D341Med (cell line): ENCODE measurements at regions not wholly inside any gene's neighbourhood (a gene's known extent, or its start where the extent isn't known, plus 50 kb on each side); places are given as distances from the start of the nearest gene placed in this dataset.

Experiments used
- DNase-seq: peaks from one replicate; pipeline ENCODE4 v3.0.0; 2012; ENCODE audit warnings: low spot score

DNA sequence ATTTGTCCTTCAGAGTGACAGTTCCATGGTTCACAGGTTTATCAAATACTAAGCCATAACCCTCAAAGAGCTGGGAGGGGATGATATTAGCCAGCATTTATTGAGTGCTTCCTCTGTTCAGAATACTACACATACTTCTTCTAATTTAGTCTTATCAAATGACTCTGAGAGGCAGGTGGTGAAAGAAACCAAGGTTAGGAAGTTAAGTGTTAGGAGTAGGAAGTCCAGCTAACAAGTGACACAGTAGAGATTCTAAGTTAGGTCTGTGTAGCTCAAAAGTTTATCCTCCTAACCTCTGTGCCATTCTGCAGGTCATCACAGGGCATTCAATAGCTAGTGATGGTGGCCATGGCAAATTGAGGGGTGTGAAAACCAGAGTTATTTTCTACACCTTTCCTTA lies 198.3 kb upstream of the MID1 start:
- no peak for DNase-seq

DNA sequence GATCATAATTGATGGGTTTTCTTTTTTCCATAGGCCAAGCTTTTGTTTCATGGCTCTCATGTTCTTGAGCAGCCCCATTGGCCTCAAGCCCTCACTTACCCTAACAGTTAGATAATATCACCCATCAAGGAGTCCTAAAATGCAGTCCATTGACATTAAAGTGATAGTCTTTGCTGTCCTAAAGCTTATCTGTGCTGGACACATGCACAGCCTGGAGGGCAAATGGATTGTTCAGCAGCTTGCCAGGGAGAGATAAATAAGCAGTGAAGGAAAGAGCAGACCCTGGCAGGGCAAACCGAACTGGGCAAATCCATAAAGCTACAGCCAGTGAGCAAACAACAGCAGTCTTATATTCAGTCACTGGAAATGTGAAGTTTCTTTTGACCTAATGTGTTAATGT lies 199.6 kb upstream of the MID1 start:
- no peak for DNase-seq

DNA sequence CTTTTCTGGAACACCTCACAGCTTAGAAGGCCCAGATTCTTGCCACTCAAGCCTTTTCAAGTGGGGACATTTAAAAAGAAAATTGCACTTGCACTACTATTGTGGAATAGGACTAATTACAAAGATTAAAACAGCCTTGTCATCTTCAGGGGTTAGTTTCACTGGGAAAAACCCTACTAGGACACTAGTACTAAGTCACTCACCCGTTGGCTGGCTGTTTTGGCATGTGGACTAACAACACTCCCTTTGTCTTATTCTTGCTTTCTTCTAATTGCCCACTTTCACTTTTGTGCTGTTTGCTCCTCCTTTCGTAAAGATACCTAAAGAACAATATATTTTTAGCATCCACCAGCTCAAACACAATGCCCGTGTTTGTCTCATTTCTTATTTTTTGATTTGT lies 200.9 kb upstream of the MID1 start:
- DNase-seq: no peak

DNA sequence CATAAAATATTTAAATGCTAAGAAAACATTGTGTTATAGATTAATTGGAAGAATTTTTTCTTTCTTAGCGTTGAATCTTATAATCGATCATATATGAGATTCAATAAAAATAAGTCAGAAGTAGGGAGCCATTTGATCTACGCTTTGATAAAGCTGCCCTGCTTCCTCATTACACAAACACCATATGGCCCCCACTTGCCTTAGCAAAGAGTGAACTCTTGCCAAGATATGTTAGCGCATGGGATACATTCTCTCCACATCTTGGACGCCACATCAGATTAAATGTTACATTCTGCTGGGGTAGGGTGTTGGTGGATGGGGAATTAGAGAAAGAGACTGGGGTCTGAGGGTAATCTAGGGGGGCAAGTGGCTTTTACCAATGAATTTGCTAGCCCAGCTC lies 207.7 kb upstream of the MID1 start:
- DNase-seq: no peak

DNA sequence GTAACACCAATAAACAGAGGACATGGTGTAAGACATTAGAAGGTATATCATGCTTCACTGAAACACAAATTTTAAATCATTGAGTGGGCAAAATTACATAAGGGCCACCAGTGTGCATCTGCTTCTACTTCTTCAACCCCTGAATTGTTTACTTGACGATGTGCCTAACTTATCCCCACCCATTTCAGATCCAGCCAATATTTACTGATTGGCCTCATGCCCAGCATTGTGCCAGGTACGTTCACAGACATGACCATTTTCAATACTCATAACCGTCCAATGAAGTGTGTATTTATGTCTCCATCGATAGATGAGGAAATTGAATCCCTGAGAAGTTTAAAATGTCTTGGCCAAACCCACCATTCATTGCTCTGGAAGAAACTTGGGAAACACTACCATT lies 208.3 kb upstream of the MID1 start:
- DNase-seq: no peak

DNA sequence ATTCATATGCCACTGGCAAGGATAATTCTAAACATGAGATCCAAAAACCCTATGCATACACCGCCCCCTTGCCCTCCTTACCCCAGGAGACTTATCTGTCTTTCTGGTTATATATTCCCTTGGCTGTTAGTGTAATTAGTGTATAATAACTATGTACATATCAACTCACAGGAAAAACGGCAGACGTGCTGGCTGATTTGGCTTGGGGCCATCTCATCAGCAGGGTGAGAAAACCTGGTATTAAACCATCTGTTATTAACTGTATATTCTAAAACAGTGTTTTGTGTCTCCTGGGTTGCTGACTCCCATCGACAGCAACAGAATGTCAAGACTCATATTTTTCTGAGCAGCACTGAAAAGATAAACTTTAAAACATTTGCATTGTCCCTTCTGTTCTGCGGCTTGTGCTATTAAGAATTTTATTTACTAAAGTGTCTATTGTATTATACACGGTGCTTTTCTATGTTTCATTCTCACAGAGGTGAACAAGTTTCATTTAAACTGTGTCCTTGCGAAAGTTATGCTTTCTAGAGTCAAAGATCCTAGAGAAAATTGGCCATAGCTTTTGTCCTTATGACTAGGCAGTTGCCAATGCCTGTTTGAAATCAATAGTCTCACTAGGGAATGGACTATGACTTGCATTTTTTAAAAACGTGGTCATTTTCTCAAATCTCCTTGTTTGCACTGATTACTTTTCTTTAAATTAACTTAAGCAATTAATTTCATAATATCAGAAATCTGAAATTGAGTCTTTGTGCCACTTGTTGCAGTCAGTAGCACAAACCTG lies 211.5 kb upstream of the MID1 start:
- DNase-seq: peak; percentile 67

DNA sequence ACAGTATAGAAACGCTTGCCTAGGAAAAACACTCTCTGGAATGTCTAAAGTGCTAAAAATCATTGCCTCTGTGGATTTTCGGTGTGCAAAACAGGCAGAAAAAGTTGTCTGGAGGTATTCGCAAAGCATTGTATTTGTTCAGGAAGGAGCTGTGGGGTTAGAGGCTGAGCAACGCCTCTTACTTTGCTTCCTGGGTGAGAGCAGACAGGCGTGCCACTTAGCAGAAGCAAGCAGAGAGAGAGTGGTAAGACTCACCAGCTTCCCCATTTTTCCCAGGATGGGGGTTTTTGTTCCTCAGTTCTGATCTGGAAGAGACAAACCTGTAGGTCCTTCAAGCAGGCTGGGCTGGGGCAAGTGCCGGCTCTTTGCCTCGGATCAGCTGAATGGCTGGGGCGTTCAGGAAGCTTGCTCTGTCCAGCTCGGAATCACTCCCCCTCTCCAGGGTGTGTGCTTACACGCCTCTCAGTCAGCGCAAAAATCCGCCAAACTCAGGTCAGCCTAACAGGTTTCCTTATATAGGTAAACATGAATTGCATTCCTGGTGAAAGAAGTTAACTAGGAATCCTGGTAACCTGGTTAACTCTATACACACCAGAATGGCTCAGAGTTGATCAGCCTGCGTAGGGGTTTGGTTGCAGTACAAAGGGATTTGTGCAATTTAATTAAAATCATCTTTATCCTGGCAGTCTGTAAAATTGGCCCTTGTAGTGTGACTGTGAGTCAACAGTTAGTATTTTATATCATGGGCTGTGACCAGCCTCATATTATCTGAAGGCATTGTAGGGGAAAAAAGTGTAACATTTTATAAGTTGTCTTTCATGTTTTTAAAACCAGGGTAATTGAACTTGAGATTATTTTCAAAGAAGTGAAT lies 213.1 kb upstream of the MID1 start:
- no peak for DNase-seq

DNA sequence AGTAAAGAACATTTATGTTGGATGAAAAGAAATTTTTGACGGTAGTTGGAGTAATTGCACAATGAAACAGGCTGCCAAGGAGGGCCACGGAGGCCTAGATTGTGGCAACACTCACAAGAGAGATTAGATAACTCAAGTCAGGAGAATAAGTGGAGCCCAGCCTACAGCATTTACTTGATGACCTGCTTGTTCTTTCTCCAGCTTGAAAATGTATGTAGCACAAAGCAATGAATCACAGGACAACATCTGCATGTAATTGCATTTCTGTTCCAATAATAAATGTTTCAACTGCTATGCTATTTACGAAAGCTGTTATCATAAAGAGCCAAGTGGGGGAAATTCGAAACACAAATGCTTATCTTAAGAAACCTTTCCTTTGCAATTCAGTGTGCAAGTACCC lies 221.2 kb upstream of the MID1 start:
- no peak for DNase-seq

DNA sequence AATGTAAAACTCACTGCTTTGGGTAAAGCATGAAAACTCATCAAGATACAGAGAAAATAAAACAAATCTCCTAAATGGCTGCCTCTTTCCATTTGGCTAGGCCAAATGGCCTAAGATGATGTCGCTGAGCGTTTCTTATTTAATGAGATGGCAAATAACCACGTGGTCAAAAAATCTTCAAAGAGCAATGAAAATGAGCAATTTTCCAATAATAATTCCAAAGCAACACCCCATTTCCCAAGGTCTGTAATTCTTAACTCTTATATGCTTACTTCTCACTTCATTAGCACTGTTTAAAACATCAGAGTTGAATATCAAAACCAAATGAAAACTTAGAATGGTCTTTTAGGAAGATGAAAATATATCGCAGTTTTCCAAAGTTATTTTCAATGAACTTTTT lies 222.3 kb upstream of the MID1 start:
- DNase-seq: no peak

DNA sequence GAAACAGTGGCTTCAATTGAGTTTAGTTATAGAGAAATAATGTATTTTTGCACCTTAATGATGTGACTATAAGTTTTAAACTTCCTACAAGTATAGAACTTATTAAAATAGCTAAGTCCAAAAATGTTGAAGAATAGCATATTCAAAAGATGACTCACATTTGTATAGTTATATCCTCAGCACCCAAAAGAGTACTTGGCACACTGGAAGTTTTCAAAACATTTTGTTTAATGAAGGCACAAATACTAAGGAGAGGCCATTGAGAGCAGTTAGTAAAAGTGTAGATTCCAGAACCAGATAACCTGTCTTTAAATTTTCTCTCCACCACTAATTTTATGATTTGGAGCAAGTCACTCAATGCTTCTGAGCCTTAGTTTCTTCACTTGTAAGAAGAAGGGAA lies 226.9 kb upstream of the MID1 start:
- no peak for DNase-seq

DNA sequence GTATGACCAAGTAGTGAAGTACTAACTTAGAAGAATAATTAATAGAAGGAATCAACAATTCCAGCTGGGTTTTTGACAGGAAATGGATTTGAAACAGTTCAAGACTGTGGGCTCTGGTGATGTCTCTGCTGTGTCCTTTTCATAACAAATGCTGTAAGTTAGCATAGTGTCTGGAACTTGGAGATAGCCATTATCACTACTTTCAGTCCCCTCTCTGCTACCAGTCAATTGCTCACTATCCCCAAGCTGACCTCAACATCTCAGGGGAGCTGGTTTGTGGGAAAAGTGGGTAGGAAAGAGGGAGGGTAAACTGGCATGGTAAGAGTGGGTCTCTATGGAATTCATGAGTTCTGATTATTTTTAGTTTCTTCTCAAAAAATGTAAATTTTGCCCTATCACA lies 231.4 kb upstream of the MID1 start:
- no peak for DNase-seq

DNA sequence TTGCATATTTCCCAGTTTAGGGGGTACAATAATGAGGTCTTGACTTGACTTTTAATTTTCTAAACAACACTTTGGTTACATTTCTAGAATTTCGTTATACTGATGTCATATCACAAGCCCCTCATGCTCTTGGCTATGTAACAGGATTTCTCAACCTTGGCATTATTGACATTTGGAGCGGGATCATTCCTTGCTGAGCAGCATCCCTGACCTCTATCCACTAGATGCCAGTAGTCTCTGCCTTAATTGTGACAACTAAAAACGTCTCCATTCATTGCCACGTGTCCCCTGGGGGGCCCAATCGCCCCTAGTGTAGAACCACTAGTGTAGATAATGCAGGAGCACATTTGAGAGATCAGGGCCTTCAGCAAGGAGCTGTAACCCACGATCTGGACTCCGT lies 234.2 kb upstream of the MID1 start:
- no peak for DNase-seq

DNA sequence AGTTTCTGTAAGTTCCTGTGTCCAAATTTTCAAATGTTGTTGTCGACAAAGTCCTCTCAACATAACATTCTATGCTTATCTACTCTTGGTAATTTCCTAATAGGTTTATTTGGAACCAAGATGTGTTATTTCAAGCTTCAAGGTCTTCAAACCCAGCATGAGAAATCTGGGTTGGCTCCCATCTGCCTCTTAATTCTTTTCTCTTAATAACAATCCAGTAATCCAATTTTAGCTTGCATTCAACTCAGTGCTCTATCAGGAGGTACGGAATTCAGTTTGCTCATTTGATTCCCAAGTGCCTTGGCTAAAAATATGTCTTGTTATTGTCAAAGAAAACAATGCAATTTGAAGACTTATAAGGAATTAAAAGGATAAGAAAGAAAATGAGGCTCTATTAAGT lies 235.5 kb upstream of the MID1 start:
- DNase-seq: no peak

DNA sequence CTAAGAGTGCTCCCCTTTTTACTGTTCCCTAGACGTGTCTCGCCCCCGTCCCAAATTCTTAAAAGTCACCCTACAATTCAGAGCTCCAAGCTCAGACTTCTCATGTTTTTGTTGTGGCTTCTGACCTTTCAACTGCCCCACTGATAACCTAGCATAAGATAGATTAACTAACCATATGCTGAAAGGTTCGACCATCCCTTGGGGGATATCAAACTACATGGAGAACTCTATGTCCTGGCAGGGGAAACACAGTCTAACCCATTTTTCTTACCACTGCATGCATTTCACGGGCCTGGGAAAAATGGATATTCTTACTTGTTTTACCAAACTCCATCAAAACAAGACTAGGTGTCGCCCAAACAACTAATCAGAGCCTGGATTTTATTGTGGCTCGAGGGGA lies 236.4 kb upstream of the MID1 start:
- no peak for DNase-seq

DNA sequence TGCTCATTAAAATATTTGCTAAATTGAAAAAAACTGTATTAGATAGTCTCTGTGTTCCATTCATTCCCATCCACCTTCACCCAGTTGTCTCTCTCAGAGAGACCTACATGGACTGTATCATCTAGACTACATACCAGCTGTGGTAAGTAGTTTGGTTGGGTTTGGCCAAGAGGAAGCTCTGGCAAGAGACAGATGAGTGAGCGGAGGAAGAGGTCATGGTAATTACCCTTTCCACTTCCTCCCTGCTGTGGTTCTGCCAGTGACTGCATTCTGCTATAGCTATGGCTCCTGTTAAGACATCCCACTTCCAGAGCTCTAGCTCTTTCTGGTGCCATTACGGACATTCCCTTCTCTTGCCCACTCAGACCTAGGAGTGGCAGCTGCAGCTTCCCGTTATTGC lies 239.0 kb upstream of the MID1 start:
- DNase-seq: no peak

DNA sequence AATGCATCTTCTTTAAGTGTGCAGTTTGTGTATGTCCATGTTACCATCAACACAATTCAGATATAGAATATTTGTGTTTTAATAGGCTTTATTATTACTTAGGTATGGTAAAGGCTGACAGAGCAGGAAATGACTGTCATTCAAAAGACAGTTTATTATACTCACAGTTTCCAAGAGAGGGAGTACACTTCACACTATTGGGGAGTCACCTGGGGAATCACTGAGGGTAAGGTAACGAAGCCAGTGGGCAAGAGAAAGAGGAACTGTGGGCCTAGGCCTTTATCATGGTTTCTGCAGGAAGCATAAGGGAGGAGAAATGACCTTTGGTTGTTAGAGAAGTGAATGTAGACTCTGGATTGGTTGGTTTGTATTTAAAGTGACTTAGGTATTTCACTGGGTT lies 235.1 kb upstream of the HCCS start:
- no peak for DNase-seq

DNA sequence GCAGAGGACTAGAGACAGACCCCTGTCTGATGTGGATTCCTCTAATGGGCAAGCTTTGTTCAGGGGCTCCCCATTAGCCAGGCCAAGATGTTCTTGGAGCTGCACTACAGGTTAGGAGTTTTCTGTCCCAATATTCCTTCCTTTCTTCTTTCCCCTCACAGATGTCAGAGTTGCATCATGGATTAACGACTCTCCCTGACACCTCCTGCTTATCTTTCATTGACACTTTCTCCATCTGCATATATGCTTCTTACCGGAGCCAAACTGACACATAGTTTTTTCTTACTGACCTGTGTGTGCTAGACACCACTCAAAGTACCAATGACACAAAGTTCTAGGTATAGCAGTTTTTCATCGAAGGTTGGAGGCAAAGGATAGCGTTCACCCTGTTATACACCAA lies 228.6 kb upstream of the HCCS start:
- no peak for DNase-seq

DNA sequence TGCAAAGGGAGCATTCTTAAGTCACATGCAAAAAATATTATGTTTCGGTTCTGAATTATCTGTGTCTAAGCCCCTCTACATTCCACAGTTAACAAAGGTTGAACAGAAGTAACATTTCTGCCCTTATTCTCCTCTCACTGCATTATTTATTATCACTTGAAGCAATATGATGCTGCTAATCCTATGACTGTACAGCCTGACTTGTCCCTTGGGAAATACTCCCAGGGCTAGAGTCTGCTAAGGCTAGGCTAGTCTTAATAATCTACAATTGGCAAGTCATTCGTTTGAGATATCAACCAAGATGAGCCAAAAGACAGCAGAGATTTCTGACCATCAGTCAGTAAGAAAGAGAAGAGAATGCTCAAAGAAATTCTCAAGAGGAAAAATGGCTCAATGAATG lies 226.9 kb upstream of the HCCS start:
- DNase-seq: peak; percentile 27

DNA sequence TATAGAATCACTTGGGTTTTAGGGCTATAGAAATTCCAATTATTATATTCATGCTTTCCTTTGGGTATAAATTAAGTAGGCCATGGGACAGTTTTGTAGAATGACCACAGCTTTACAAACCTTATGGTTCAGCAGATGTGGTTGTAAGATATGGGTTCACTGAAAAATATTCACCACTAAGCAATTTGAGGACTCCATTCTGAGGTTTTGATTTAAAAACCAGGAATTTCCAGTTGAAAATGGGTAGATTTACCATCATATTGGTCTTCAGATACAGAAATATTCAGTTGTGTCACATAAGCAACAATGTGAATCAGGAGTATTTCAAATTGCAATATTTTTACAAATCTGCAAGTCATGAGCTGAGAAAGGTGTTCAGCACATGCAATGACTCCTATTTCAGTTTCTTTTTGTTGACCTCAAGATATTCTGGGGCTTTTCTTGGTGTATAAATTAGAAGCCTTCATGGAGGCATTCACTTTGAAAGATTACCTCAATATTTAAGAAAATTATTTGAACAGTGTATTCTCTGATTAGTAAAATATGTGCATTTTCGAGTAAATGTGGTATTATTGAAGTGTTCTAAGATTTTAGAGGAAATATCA lies 218.4 kb upstream of the HCCS start:
- no peak for DNase-seq

DNA sequence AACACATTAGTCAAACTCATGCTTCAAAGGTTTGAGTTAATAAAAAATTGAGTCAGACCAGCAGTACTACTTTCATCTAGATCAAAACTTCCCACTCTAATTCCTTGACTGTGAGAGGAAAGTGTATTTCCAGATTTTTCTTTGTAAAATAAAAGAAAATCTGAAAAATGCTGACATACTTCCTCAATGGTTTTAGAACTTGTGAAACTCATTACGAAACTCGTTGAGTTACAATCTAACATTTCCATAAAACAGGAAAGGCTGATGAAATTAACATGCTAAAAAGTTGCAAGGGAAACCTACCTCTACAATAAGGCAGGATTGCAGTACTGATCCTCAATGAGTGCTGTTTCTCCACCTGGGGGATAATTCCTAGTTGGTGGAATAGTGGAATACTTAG lies 217.8 kb upstream of the HCCS start:
- DNase-seq: no peak

DNA sequence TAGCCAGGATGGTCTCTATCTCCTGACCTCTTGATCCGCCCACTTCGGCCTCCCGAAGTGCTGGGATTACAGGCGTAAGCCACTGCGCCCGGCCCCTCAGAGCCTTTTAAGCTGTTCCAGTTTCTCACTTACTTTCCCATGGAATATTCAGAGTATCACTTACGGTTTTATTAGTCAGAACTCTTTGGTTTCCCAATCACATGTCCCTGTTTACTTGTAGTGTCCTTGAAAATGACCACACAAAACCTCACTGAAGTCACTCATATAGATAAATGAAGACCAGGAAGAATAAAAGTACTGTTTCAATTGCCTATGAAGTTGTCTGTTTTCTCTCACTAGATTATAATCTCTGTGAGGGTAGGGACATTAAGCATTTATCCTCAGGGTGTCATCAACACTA lies 217.2 kb upstream of the HCCS start:
- no peak for DNase-seq

DNA sequence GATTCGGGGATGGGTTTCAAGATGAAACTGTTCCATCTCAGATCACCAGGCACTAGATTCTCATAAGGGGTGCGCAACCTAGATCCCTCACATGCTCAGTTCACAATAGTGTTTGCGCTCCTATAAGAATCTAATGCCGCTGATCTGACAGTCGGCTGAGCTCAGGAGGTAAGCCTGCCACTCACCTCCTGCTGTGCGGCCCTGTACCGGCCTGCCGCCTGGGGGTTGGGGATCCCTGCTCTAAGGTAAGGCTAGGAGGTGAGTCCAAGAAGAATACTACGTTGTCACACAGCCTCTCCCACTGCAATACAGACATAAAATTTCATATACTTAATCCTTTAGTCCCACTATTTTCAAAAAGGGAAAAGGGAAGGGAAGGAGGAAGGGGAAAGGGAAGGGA lies 213.4 kb upstream of the HCCS start:
- no peak for DNase-seq

DNA sequence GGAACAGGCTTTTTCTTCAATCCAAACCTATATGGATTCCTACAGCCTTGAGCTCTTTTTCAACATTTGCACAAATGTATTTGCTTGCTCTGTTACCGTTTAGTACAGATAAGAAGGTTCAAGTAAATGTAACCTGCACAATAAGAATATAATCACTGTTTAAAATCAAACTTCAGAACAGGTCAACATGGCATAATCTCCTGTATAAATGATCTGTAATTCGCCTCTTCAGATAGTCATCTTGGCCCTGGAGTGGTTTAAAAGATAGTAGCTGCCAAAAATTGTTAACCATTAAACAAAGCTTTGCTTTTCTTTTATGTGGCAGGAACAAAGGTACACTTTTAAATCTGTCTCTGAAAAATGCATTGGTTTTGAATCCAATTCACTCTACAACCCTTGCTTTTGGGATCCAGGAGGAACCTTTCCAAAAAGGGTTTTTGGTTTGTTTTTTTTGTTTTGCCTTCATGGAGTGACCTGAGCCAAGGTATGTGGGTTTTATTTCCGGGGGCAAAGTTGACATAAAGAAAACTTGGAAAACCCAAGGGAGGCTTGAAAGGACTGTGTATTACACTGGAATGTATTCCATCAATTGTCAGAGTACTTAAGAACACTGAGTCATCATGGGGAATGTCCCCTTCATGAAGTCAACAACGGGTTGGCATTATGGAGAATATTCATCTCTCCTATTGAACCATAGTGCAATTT lies 210.4 kb upstream of the HCCS start:
- no peak for DNase-seq
